ENCODE measurements at regions not wholly inside any gene's neighbourhood (a gene's known extent, or its start where the extent isn't known, plus 50 kb on each side); places are given as distances from the start of the nearest gene placed in this dataset.

DNA sequence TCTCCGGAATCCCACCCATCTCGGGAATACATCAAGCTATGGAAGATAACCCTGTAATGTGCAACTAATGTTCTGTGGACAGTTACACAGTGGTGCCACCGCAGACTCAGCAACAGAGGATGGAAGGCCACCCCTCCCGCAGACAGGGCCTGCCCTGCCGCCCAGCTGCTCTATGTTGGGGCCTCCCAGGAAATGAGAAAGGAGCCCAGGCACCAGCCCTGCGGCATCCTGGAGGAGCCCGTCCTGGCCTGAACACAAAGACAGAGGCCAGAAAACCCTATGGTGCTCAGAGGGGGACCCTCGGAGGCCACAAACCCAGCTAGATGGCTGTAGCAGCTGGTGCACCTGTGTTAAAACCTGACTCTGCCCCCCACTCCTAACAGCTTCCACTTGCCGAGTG, 216.1 kb upstream of the RPL38 start:
- Histone ChIP-seq H3K27me3 (ENCODE audit: control insufficient read depth, insufficient read depth, low read length) (no peaks in the 10 kb centered on the region), H3K9me3 (ENCODE audit: control insufficient read depth in 2 of 2, low read length in 2 of 2) (no peaks in the 10 kb centered on the region), H3K36me3 (ENCODE audit: control insufficient read depth, insufficient read depth, low read length) (no peaks in the 10 kb centered on the region), H3K4me1 (ENCODE audit: control insufficient read depth, insufficient read depth, low read length, poor library complexity, severe bottlenecking) (no peaks in the 10 kb centered on the region), H3K4me3 (ENCODE audit: low read depth, low read length) (no peak overlapping the region), H3K27ac (ENCODE audit: insufficient read depth, low read length, poor library complexity, severe bottlenecking) (no peak overlapping the region)
- Mint-ChIP-seq H3K27me3 (peaks cover 4% of the 10 kb centered on the region), H3K4me1 (peaks cover 0 to 8% (median 3%) of the 10 kb centered on the region in 4 donors), H3K9me3 (no peaks in the 10 kb centered on the region), H3K36me3 (no peaks in the 10 kb centered on the region), H3K27ac (no peak overlapping the region), H3K4me3 (no peak overlapping the region)
- ATAC-seq (ENCODE audit: low read depth in 2 of 2) (no peak), DNase-seq (no peak)

DNA sequence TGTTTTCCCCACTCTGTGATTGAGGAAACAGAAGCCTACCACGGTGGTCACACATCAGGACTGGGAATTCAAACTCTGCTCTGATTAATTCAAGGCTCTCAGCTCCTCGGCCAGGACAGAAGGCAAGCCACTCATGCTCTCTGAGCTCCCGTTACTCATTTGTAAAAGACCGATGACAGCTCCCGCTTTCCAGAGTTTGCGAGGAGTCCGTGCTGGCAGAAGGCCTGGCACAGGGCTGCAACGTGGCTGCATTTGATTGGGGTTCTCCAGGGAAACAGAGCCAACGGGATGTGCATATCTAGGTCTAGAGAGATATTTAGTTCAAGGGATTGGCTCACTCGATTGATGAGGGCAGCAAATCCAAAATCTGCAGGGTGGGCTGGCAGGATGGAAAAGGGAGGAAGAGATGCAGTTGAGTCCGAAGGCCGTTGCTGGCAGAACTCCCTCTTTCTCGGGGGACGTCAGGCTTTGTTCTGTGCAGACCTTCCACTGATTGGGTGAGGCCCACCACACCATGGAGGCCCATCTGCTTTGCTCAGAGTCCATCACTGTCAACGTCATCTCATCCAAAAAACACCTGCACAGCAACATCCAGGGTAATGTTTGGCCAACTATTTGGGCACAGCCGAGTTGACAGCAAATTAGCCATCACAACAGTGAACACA, 215.5 kb upstream of the RPL38 start:
- H3K27ac Mint-ChIP-seq: no peak overlapping the region
- Histone ChIP-seq H3K9me3 (ENCODE audit: control insufficient read depth in 2 of 2, low read length in 2 of 2) (no peaks in the 10 kb centered on the region), H3K27me3 (ENCODE audit: control insufficient read depth, insufficient read depth, low read length) (no peaks in the 10 kb centered on the region), H3K36me3 (ENCODE audit: control insufficient read depth, insufficient read depth, low read length) (no peaks in the 10 kb centered on the region), H3K27ac (ENCODE audit: insufficient read depth, low read length, poor library complexity, severe bottlenecking) (no peak overlapping the region), H3K4me3 (ENCODE audit: low read depth, low read length) (no peak overlapping the region), H3K4me1 (ENCODE audit: control insufficient read depth, insufficient read depth, low read length, poor library complexity, severe bottlenecking) (no peaks in the 10 kb centered on the region)
- ATAC-seq (ENCODE audit: low read depth in 2 of 2): no peak
- H3K9me3 Mint-ChIP-seq: no peaks in the 10 kb centered on the region
- H3K27me3 Mint-ChIP-seq: peaks cover 4% of the 10 kb centered on the region
- H3K4me3 Mint-ChIP-seq: no peak overlapping the region
- peaks cover 0 to 6% (median 3%) of the 10 kb centered on the region in 4 donors for H3K4me1 Mint-ChIP-seq
- no peak for DNase-seq
- no peaks in the 10 kb centered on the region for H3K36me3 Mint-ChIP-seq

DNA sequence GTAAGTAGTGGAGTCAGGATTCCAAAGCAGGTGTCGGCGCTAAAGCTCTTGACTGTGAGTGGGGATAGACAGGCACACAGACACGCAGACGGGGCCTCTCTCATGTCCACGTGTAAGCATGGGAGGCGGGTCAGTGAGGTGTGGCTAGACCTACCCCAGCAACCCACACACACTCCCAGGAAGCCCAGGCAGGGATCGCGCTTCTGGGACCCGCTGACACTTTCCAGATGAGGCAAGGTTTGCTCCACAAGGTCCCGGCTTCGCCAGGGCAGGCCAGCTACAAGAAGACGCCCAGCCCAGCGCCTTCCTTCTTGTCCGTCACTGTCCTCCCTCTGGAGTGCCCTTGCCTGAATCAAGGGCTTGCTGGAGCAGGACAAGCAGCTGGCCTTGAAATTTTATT, 213.8 kb upstream of the RPL38 start:
- Histone ChIP-seq H3K27ac (ENCODE audit: insufficient read depth, low read length, poor library complexity, severe bottlenecking) (no peak overlapping the region), H3K27me3 (ENCODE audit: control insufficient read depth, insufficient read depth, low read length) (no peaks in the 10 kb centered on the region), H3K4me3 (ENCODE audit: low read depth, low read length) (no peak overlapping the region), H3K9me3 (ENCODE audit: control insufficient read depth in 2 of 2, low read length in 2 of 2) (no peaks in the 10 kb centered on the region), H3K36me3 (ENCODE audit: control insufficient read depth, insufficient read depth, low read length) (no peaks in the 10 kb centered on the region), H3K4me1 (ENCODE audit: control insufficient read depth, insufficient read depth, low read length, poor library complexity, severe bottlenecking) (no peaks in the 10 kb centered on the region)
- Mint-ChIP-seq H3K4me3 (no peak overlapping the region), H3K27me3 (peaks cover 4% of the 10 kb centered on the region), H3K4me1 (peaks cover 0 to 4% (median 2%) of the 10 kb centered on the region in 4 donors), H3K36me3 (no peaks in the 10 kb centered on the region), H3K9me3 (no peaks in the 10 kb centered on the region), H3K27ac (no peak overlapping the region)
- ATAC-seq (ENCODE audit: low read depth in 2 of 2): no peak
- DNase-seq: no peak

DNA sequence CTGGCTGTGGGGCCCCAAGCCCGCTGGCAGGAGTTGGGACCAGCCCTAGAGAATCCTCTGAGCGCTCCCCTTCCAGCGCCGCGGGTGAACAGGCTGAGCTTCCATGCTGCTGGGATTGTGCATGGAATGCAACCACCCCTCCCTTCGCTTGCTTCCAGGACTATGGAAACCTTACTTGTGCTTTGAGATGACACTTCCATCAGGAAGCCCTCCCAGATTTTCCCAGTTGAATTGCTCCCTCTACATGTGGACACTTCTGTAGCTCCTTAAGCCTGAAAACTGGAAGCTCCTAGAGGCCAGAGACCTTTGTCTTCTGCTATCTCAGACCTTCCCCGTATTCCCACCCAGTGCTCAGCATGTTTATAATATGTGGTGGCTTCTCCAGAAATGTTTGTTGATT, 213.2 kb upstream of the RPL38 start:
- Histone ChIP-seq H3K27ac (ENCODE audit: insufficient read depth, low read length, poor library complexity, severe bottlenecking) (no peak overlapping the region), H3K4me1 (ENCODE audit: control insufficient read depth, insufficient read depth, low read length, poor library complexity, severe bottlenecking) (no peaks in the 10 kb centered on the region), H3K36me3 (ENCODE audit: control insufficient read depth, insufficient read depth, low read length) (no peaks in the 10 kb centered on the region), H3K27me3 (ENCODE audit: control insufficient read depth, insufficient read depth, low read length) (no peaks in the 10 kb centered on the region), H3K4me3 (ENCODE audit: low read depth, low read length) (no peak overlapping the region), H3K9me3 (ENCODE audit: control insufficient read depth in 2 of 2, low read length in 2 of 2) (no peaks in the 10 kb centered on the region)
- H3K36me3 Mint-ChIP-seq: no peaks in the 10 kb centered on the region
- ATAC-seq (ENCODE audit: low read depth in 2 of 2) (no peak), DNase-seq (no peak)
- H3K4me1 Mint-ChIP-seq: no peaks in the 10 kb centered on the region
- no peaks in the 10 kb centered on the region for H3K9me3 Mint-ChIP-seq
- H3K4me3 Mint-ChIP-seq: no peak overlapping the region
- H3K27ac Mint-ChIP-seq: no peak overlapping the region
- H3K27me3 Mint-ChIP-seq: peaks cover 4% of the 10 kb centered on the region

DNA sequence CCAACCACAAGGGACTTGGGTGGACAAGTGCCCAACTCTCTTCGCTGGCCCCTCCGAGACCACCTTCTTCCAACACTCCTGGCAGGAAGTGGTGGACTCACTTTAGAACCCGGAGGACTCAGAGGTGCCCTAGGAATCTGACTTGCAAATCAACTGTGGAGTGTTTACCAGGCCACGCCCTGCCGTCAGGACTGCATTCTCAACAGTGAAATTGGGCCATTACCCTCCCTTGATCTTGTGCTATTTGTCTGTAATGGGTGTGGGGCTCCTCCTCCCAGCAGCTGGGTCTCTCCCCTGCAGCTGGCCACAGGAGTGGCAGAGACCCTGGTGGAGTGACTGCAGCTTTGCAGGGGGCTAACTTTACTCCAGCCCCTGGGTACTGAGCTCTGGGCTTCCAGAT, 212.2 kb upstream of the RPL38 start:
- H3K9me3 Mint-ChIP-seq: no peaks in the 10 kb centered on the region
- DNase-seq (no peak), ATAC-seq (ENCODE audit: low read depth in 2 of 2) (no peak)
- H3K4me1 ChIP-seq (ENCODE audit: control insufficient read depth, insufficient read depth, low read length, poor library complexity, severe bottlenecking): no peaks in the 10 kb centered on the region
- peaks cover 4% of the 10 kb centered on the region for H3K27me3 Mint-ChIP-seq
- H3K4me1 Mint-ChIP-seq: no peaks in the 10 kb centered on the region
- no peak overlapping the region for H3K27ac Mint-ChIP-seq
- H3K36me3 ChIP-seq (ENCODE audit: control insufficient read depth, insufficient read depth, low read length): no peaks in the 10 kb centered on the region
- H3K36me3 Mint-ChIP-seq: no peaks in the 10 kb centered on the region
- H3K9me3 ChIP-seq (ENCODE audit: control insufficient read depth in 2 of 2, low read length in 2 of 2): no peaks in the 10 kb centered on the region
- H3K4me3 ChIP-seq (ENCODE audit: low read depth, low read length): no peak overlapping the region
- no peak overlapping the region for H3K4me3 Mint-ChIP-seq
- no peak overlapping the region for H3K27ac ChIP-seq (ENCODE audit: insufficient read depth, low read length, poor library complexity, severe bottlenecking)
- H3K27me3 ChIP-seq (ENCODE audit: control insufficient read depth, insufficient read depth, low read length): no peaks in the 10 kb centered on the region

DNA sequence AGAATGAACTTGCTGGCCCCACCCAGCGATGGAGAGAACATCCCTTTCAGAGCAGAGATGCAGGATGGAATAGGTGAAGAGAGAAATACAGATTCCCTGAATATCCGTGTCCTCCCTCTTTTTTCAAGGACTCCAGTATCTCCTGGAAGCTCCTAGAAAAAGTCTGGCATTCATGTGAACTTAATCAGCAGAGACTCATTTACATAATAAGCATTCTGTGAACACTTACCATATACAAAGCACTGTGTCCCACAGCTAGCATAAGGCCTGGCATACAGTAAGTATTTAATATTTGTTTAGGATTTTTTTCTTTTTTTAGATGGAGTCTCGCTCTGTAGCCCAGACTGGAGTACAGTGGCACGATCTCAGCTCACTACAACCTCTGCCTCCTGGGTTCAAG, 208.5 kb upstream of the RPL38 start:
- DNase-seq (no peak), ATAC-seq (ENCODE audit: low read depth in 2 of 2) (no peak)
- no peaks in the 10 kb centered on the region for H3K4me1 ChIP-seq (ENCODE audit: control insufficient read depth, insufficient read depth, low read length, poor library complexity, severe bottlenecking)
- Mint-ChIP-seq H3K36me3 (no peaks in the 10 kb centered on the region), H3K4me1 (peaks cover 4 to 10% (median 5%) of the 10 kb centered on the region in 4 donors), H3K9me3 (no peaks in the 10 kb centered on the region), H3K4me3 (no peak overlapping the region), H3K27me3 (peaks cover 12% of the 10 kb centered on the region), H3K27ac (no peak overlapping the region)
- H3K27ac ChIP-seq (ENCODE audit: insufficient read depth, low read length, poor library complexity, severe bottlenecking): no peak overlapping the region
- no peaks in the 10 kb centered on the region for H3K9me3 ChIP-seq (ENCODE audit: control insufficient read depth in 2 of 2, low read length in 2 of 2)
- H3K4me3 ChIP-seq (ENCODE audit: low read depth, low read length): no peak overlapping the region
- no peaks in the 10 kb centered on the region for H3K27me3 ChIP-seq (ENCODE audit: control insufficient read depth, insufficient read depth, low read length)
- no peaks in the 10 kb centered on the region for H3K36me3 ChIP-seq (ENCODE audit: control insufficient read depth, insufficient read depth, low read length)

DNA sequence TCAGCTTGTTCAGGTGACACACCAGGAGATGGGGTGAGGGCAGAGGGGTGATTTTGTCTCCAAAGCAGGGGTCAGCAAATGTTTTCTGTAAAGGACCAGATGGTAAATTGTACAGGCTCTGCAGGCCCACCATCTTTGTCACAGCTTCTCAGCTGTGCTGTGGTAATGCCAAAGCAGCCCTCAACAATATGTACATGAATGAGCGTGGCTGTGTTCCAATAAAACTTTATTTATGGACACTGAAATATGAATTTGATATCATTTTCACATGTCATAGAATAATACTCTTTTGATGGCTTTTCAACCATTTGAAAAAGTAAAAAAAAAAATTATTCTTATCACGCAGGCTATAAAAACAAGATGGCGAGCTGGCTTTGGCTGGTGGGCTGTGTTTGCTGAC, 206.4 kb upstream of the RPL38 start:
- DNase-seq (no peak), ATAC-seq (ENCODE audit: low read depth in 2 of 2) (no peak)
- H3K4me1 ChIP-seq (ENCODE audit: control insufficient read depth, insufficient read depth, low read length, poor library complexity, severe bottlenecking): no peaks in the 10 kb centered on the region
- H3K4me3 ChIP-seq (ENCODE audit: low read depth, low read length): no peak overlapping the region
- H3K27me3 Mint-ChIP-seq: peaks cover 12% of the 10 kb centered on the region
- peaks cover 4 to 10% (median 5%) of the 10 kb centered on the region in 4 donors for H3K4me1 Mint-ChIP-seq
- no peaks in the 10 kb centered on the region for H3K27me3 ChIP-seq (ENCODE audit: control insufficient read depth, insufficient read depth, low read length)
- no peaks in the 10 kb centered on the region for H3K36me3 Mint-ChIP-seq
- H3K4me3 Mint-ChIP-seq: no peak overlapping the region
- no peaks in the 10 kb centered on the region for H3K36me3 ChIP-seq (ENCODE audit: control insufficient read depth, insufficient read depth, low read length)
- H3K27ac Mint-ChIP-seq: no peak overlapping the region
- no peak overlapping the region for H3K27ac ChIP-seq (ENCODE audit: insufficient read depth, low read length, poor library complexity, severe bottlenecking)
- no peaks in the 10 kb centered on the region for H3K9me3 ChIP-seq (ENCODE audit: control insufficient read depth in 2 of 2, low read length in 2 of 2)
- H3K9me3 Mint-ChIP-seq: no peaks in the 10 kb centered on the region

DNA sequence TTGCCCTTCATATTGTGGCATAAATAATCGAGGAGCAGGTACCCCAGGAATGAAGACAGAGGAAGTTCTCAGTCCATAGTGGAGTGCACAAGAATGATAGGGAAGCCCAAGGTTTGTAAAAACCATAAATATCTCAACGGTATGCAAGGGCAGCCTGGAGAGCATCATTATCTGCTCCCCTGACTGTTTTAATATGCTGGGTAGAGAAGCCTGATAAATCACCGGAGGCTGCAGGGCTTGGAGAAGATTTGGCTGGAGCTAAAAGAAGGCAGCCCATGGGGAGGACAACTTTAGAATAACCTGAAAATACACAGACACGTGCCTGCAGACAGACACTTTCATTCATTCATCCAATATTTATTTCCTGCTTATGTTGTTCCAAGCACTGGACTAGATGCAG, 205.2 kb upstream of the RPL38 start:
- H3K27me3 Mint-ChIP-seq: peaks cover 11% of the 10 kb centered on the region
- H3K27me3 ChIP-seq (ENCODE audit: control insufficient read depth, insufficient read depth, low read length): no peaks in the 10 kb centered on the region
- H3K27ac ChIP-seq (ENCODE audit: insufficient read depth, low read length, poor library complexity, severe bottlenecking): no peak overlapping the region
- no peak overlapping the region for H3K27ac Mint-ChIP-seq
- H3K36me3 Mint-ChIP-seq: no peaks in the 10 kb centered on the region
- ATAC-seq (ENCODE audit: low read depth in 2 of 2) (no peak), DNase-seq (no peak)
- no peaks in the 10 kb centered on the region for H3K9me3 ChIP-seq (ENCODE audit: control insufficient read depth in 2 of 2, low read length in 2 of 2)
- no peak overlapping the region for H3K4me3 Mint-ChIP-seq
- no peaks in the 10 kb centered on the region for H3K9me3 Mint-ChIP-seq
- H3K4me1 ChIP-seq (ENCODE audit: control insufficient read depth, insufficient read depth, low read length, poor library complexity, severe bottlenecking): no peaks in the 10 kb centered on the region
- no peaks in the 10 kb centered on the region for H3K36me3 ChIP-seq (ENCODE audit: control insufficient read depth, insufficient read depth, low read length)
- no peak overlapping the region for H3K4me3 ChIP-seq (ENCODE audit: low read depth, low read length)
- H3K4me1 Mint-ChIP-seq: peaks cover 4 to 10% (median 5%) of the 10 kb centered on the region in 4 donors
